GM12878 (cell line): ENCODE measurements at regions not wholly inside any gene's neighbourhood (a gene's known extent, or its start where the extent isn't known, plus 50 kb on each side); places are given as distances from the start of the nearest gene placed in this dataset.

ENCODE experiments used
- EZH2 ChIP-seq: IDR thresholded peaks from 2 replicates; pipeline ENCODE4 v1.6.1; 2012; ENCODE audit warnings: low read depth, mild to moderate bottlenecking, control low read depth, inconsistent platforms, low read length, borderline replicate concordance; ENCODE audit not compliant: control insufficient read depth
- HCFC1 ChIP-seq: fragments of 150-350 bp; IDR thresholded peaks from 2 replicates; pipeline ENCODE4 v1.6.1; 2014; ENCODE audit warnings: low read length
- POLR2A ChIP-seq: IDR thresholded peaks from 2 replicates; pipeline ENCODE4 v1.6.1; 2011; ENCODE audit warnings: low read depth, mild to moderate bottlenecking, low read length
- POU2F2 ChIP-seq: IDR thresholded peaks from 3 replicates; pipeline ENCODE4 v1.6.1; 2011; ENCODE audit warnings: low read depth, mild to moderate bottlenecking, low read length, borderline replicate concordance
- SIN3A ChIP-seq: IDR thresholded peaks from 2 replicates; pipeline ENCODE4 v1.6.1; 2012; ENCODE audit warnings: low read depth, low read length, improper control_type of control experiment
- TF ChIP-seq, protein P1 (sequence below), 3 experiments: IDR thresholded peaks in 2 of 3; conservative IDR thresholded peaks in 1 of 3; 2 replicates each; pipeline ENCODE4 v1.5.1; 2011; ENCODE audit warnings: low read depth in 3 of 3, low read length in 3 of 3, mild to moderate bottlenecking in 3 of 3, control low read depth in 2 of 3, moderate library complexity in 2 of 3, inconsistent platforms in 1 of 3, mixed read lengths in 1 of 3; ENCODE audit not compliant: control insufficient read depth in 2 of 3, insufficient read depth in 1 of 3; ENCODE audit errors: extremely low read depth in 1 of 3
- TF ChIP-seq, protein P2 (sequence below): IDR thresholded peaks from 2 replicates; pipeline ENCODE4 v1.6.1; 2012; ENCODE audit warnings: low read depth, low read length, improper control_type of control experiment

DNA sequence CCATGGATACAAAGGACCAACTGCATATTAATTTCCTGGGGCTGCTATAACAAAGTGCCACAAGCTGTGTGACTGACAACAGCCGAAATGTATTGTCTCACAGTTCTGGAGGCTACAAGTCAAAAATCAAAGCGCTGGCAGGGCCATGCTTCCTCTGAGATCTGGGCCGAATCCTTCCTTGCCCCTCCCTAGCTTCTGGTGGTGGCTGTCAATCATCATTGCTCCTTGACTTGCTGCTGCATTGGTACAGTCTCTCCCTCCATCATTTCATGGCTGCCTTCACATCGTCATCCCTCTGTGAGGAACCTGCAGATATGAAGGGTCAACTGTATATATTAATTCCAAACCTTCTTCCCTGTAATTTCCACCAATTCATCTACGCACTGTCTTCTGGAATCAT, 118.3 kb downstream of the EXOC5 start:
- TF ChIP-seq HCFC1 (no peak), POLR2A (no peak), SIN3A (no peak), POU2F2 (no peak), EZH2 (no peak)
- TF ChIP-seq, protein P1, sequence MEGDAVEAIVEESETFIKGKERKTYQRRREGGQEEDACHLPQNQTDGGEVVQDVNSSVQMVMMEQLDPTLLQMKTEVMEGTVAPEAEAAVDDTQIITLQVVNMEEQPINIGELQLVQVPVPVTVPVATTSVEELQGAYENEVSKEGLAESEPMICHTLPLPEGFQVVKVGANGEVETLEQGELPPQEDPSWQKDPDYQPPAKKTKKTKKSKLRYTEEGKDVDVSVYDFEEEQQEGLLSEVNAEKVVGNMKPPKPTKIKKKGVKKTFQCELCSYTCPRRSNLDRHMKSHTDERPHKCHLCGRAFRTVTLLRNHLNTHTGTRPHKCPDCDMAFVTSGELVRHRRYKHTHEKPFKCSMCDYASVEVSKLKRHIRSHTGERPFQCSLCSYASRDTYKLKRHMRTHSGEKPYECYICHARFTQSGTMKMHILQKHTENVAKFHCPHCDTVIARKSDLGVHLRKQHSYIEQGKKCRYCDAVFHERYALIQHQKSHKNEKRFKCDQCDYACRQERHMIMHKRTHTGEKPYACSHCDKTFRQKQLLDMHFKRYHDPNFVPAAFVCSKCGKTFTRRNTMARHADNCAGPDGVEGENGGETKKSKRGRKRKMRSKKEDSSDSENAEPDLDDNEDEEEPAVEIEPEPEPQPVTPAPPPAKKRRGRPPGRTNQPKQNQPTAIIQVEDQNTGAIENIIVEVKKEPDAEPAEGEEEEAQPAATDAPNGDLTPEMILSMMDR (IDR thresholded peaks at IDR 0.05 in 2 of 3, conservative IDR thresholded peaks at IDR 0.05 in 1 of 3; ENCODE audit: control insufficient read depth in 2 of 3, extremely low read depth in 1 of 3, insufficient read depth in 1 of 3, low read depth in 3 of 3, low read length in 3 of 3): no peak
- TF ChIP-seq, protein P2, sequence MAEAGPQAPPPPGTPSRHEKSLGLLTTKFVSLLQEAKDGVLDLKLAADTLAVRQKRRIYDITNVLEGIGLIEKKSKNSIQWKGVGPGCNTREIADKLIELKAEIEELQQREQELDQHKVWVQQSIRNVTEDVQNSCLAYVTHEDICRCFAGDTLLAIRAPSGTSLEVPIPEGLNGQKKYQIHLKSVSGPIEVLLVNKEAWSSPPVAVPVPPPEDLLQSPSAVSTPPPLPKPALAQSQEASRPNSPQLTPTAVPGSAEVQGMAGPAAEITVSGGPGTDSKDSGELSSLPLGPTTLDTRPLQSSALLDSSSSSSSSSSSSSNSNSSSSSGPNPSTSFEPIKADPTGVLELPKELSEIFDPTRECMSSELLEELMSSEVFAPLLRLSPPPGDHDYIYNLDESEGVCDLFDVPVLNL: no peak
